Endothelial cell of umbilical vein (primary cell): ENCODE measurements at regions not wholly inside any gene's neighbourhood (a gene's known extent, or its start where the extent isn't known, plus 50 kb on each side); places are given as distances from the start of the nearest gene placed in this dataset.

Experiments
- BruUV-seq: library from RNA; stranded (reverse); fragments of 400-500 nt; replicated peaks from 2 replicates; lab custom pipeline; 2021; lab: Mats Ljungman, UMichigan
- CTCF ChIA-PET: fragments of 300-600, 350-600 bp; sonication (Branson Sonifier 250); formaldehyde crosslinking; loops from one replicate; lab custom pipeline; 2021; ENCODE audit warnings: antibody characterized with exemption, inconsistent platforms; lab: Charles Lee
- POLR2A ChIA-PET: fragments of 300-600, 350-600 bp; sonication (Branson Sonifier 250); formaldehyde crosslinking; loops from one replicate; lab custom pipeline; 2021; ENCODE audit warnings: antibody characterized with exemption, inconsistent platforms; lab: Charles Lee
- DNase-seq: peaks from one replicate; pipeline ENCODE4 v3.0.0-alpha.2; 2011; ENCODE audit warnings: low read depth, low spot score
- FAIRE-seq: peaks from 2 replicates; lab custom pipeline; 2011; peaks lifted over from hg19 to GRCh38; lab: Jason Lieb, UNC
- H2AFZ ChIP-seq: 2 replicates; pipeline ENCODE4 v1.6.0; 2012; ENCODE audit warnings: low read depth, low read length, control low read depth, inconsistent platforms
- H3K27ac ChIP-seq: 2 replicates; pipeline ENCODE4 v1.5.1; 2011; ENCODE audit warnings: low read depth, mild to moderate bottlenecking, control low read depth, low read length, moderate library complexity; ENCODE audit not compliant: insufficient read depth
- H3K27me3 ChIP-seq, 2 experiments: 2 replicates each; pipeline versions ENCODE4 v1.6.0 to v1.6.1; 2011; ENCODE audit warnings: low read length in 2 of 2, mixed read lengths in 1 of 2; ENCODE audit not compliant: control insufficient read depth in 2 of 2, insufficient read depth in 2 of 2
- H3K36me3 ChIP-seq, 2 experiments: 2 replicates in 1 of 2; 3 replicates in 1 of 2; pipeline ENCODE4 v1.5.1; 2011; ENCODE audit warnings: low read length in 2 of 2, mild to moderate bottlenecking in 1 of 2, moderate library complexity in 1 of 2; ENCODE audit not compliant: control insufficient read depth in 2 of 2, insufficient read depth in 2 of 2; ENCODE audit errors: extremely low read depth in 1 of 2
- H3K4me1 ChIP-seq: 3 replicates; pipeline ENCODE4 v1.5.1; 2011; ENCODE audit warnings: mild to moderate bottlenecking, low read length; ENCODE audit not compliant: control insufficient read depth, insufficient read depth; ENCODE audit errors: extremely low read depth
- H3K4me2 ChIP-seq: 2 replicates; pipeline ENCODE4 v1.6.1; 2011; ENCODE audit warnings: low read length, control low read depth, mixed read lengths; ENCODE audit not compliant: insufficient read depth
- H3K4me3 ChIP-seq, 3 experiments: fragments of 200-600 bp in 1 of 3; sonication (generic), shearing (Covaris generic) in 1 of 3; replicated peaks in 1 of 3; 2 replicates each; pipeline ENCODE4 v1.5.1; 2011 to 2016; ENCODE audit warnings: control low read depth in 3 of 3, low read length in 3 of 3, mild to moderate bottlenecking in 2 of 3, inconsistent platforms in 1 of 3, low read depth in 1 of 3, moderate library complexity in 1 of 3; ENCODE audit not compliant: insufficient read depth in 1 of 3
- H3K79me2 ChIP-seq: 2 replicates; pipeline ENCODE4 v1.6.0; 2012; ENCODE audit warnings: low read length, inconsistent platforms; ENCODE audit not compliant: control insufficient read depth, insufficient read depth
- H3K9ac ChIP-seq: replicated peaks from 2 replicates; pipeline ENCODE3; 2011; ENCODE audit warnings: low read length, control low read depth; ENCODE audit not compliant: insufficient read depth; ENCODE audit errors: extremely low read depth
- H3K9me1 ChIP-seq: replicated peaks from 3 replicates; pipeline ENCODE4 v1.6.0; 2011; ENCODE audit warnings: mild to moderate bottlenecking, low read length; ENCODE audit not compliant: control insufficient read depth, insufficient read depth; ENCODE audit errors: extremely low read depth
- H3K9me3 ChIP-seq: replicated peaks from 2 replicates; pipeline ENCODE4 v1.5.1; 2012; ENCODE audit warnings: low read length, inconsistent platforms; ENCODE audit not compliant: control insufficient read depth, insufficient read depth
- H4K20me1 ChIP-seq: replicated peaks from 2 replicates; pipeline ENCODE3; 2011; ENCODE audit warnings: mild to moderate bottlenecking, low read length; ENCODE audit not compliant: control insufficient read depth, insufficient read depth; ENCODE audit errors: extremely low read depth
- CTCF ChIP-seq, 2 donors: IDR thresholded peaks; 1 replicate in 1 of 2; 2 replicates in 1 of 2; pipeline ENCODE4 v1.5.1; 2011; ENCODE audit warnings: low read length in 2 of 2, mild to moderate bottlenecking in 2 of 2, moderate library complexity in 2 of 2, control low read depth in 1 of 2, inconsistent platforms in 1 of 2, low read depth in 1 of 2; ENCODE audit not compliant: insufficient read depth in 1 of 2; ENCODE audit errors: extremely low read depth in 1 of 2
- EZH2 ChIP-seq: IDR thresholded peaks from 2 replicates; pipeline ENCODE4 v1.6.1; 2012; ENCODE audit warnings: borderline replicate concordance, low read depth, mild to moderate bottlenecking, moderate library complexity, low read length, inconsistent platforms; ENCODE audit not compliant: severe bottlenecking
- FOS ChIP-seq: IDR thresholded peaks from 2 replicates; pipeline ENCODE4 v1.6.1; 2011; ENCODE audit warnings: mild to moderate bottlenecking, low read length, moderate library complexity, borderline replicate concordance; ENCODE audit not compliant: insufficient read depth
- GATA2 ChIP-seq: IDR thresholded peaks from 2 replicates; pipeline ENCODE4 v1.7.0; 2011; ENCODE audit warnings: low read depth, mild to moderate bottlenecking, moderate library complexity, mixed read lengths, low read length; ENCODE audit not compliant: insufficient read length, insufficient read depth
- JUN ChIP-seq: IDR thresholded peaks from 2 replicates; pipeline ENCODE4 v1.6.1; 2011; ENCODE audit warnings: borderline replicate concordance, low read depth; ENCODE audit not compliant: insufficient read length, insufficient read depth
- MAX ChIP-seq: IDR thresholded peaks from 2 replicates; pipeline ENCODE4 v1.6.1; 2011; ENCODE audit not compliant: insufficient read depth, insufficient read length
- MYC ChIP-seq: IDR thresholded peaks from one replicate; pipeline ENCODE4 v1.6.1; 2011; ENCODE audit warnings: mild to moderate bottlenecking, low read depth, low read length
- POLR2A ChIP-seq: IDR thresholded peaks from 2 replicates; pipeline ENCODE4 v1.6.1; 2012; ENCODE audit warnings: low read depth, mild to moderate bottlenecking, control low read depth, low read length
- POLR2AphosphoS5 ChIP-seq: IDR thresholded peaks from 2 replicates; pipeline ENCODE4 v1.6.1; 2012; ENCODE audit warnings: low read depth, mild to moderate bottlenecking, control low read depth, low read length, moderate library complexity; ENCODE audit not compliant: insufficient read depth
- dilution Hi-C: fragments of 300-500 bp; cut with MboI; formaldehyde crosslinking; loops from one replicate; pipeline ENCODE4 v1.15.0; 2019; ENCODE audit warnings: low sequenced_read_pairs; ENCODE audit not compliant: extremely low pct_ligation_motif_present
- intact Hi-C: fragments of 100-400 bp; cut with micrococcal nuclease; formaldehyde crosslinking; loops from one replicate; pipeline ENCODE4 v1.10.0; 2022

GRCh38 chr4:137025484-137026059, 506.7 kb downstream of the PCDH18 start:
- Histone ChIP-seq H3K4me1 (no peaks in the 10 kb centered on the region), H3K36me3 (no peaks in the 10 kb centered on the region), H3K27me3 (no peaks in the 10 kb centered on the region), H3K4me2 (no peak overlapping the region), H3K27ac (no peak overlapping the region), H4K20me1 (no peaks in the 10 kb centered on the region), H3K9me3 (no peaks in the 10 kb centered on the region), H3K79me2 (no peaks in the 10 kb centered on the region), H3K9ac (no peak overlapping the region), H3K4me3 (no peak overlapping the region), H2AFZ (no peak overlapping the region), H3K9me1 (no peaks in the 10 kb centered on the region)
- CTCF ChIA-PET = no interaction called here
- POLR2A ChIA-PET = no interaction called here
- dilution Hi-C loops = no loop called here
- no peak for FAIRE-seq
- no peak for TF ChIP-seq POLR2A
- TF ChIP-seq CTCF (IDR thresholded peaks at IDR 0.05; ENCODE audit: extremely low read depth in 1 of 2, insufficient read depth in 1 of 2, low read depth in 1 of 2, low read length in 2 of 2) = no peak
- no peak for TF ChIP-seq GATA2
- TF ChIP-seq EZH2 = no peak
- TF ChIP-seq MAX = no peak
- TF ChIP-seq POLR2AphosphoS5 = no peak
- no peak for TF ChIP-seq FOS
- TF ChIP-seq JUN = no peak
- TF ChIP-seq MYC = no peak
- intact Hi-C loops = no loop called here
- BruUV-seq = no TSS peak
- DNase-seq = no peak
